Endothelial cell of umbilical vein (primary cell): ENCODE measurements at regions not wholly inside any gene's neighbourhood (a gene's known extent, or its start where the extent isn't known, plus 50 kb on each side); places are given as distances from the start of the nearest gene placed in this dataset.

Experiments used
- BruUV-seq: library from RNA; stranded (reverse); fragments of 400-500 nt; replicated peaks from 2 replicates; lab custom pipeline; 2021; lab: Mats Ljungman, UMichigan
- CTCF ChIA-PET: fragments of 300-600, 350-600 bp; sonication (Branson Sonifier 250); formaldehyde crosslinking; loops from one replicate; lab custom pipeline; 2021; ENCODE audit warnings: antibody characterized with exemption, inconsistent platforms; lab: Charles Lee
- POLR2A ChIA-PET: fragments of 300-600, 350-600 bp; sonication (Branson Sonifier 250); formaldehyde crosslinking; loops from one replicate; lab custom pipeline; 2021; ENCODE audit warnings: antibody characterized with exemption, inconsistent platforms; lab: Charles Lee
- DNase-seq: peaks from one replicate; pipeline ENCODE4 v3.0.0-alpha.2; 2011; ENCODE audit warnings: low read depth, low spot score
- FAIRE-seq: peaks from 2 replicates; lab custom pipeline; 2011; peaks lifted over from hg19 to GRCh38; lab: Jason Lieb, UNC
- H2AFZ ChIP-seq: 2 replicates; pipeline ENCODE4 v1.6.0; 2012; ENCODE audit warnings: low read depth, low read length, control low read depth, inconsistent platforms
- H3K27ac ChIP-seq: 2 replicates; pipeline ENCODE4 v1.5.1; 2011; ENCODE audit warnings: low read depth, mild to moderate bottlenecking, control low read depth, low read length, moderate library complexity; ENCODE audit not compliant: insufficient read depth
- H3K27me3 ChIP-seq, 2 experiments: 2 replicates each; pipeline versions ENCODE4 v1.6.0 to v1.6.1; 2011; ENCODE audit warnings: low read length in 2 of 2, mixed read lengths in 1 of 2; ENCODE audit not compliant: control insufficient read depth in 2 of 2, insufficient read depth in 2 of 2
- H3K36me3 ChIP-seq, 2 experiments: 2 replicates in 1 of 2; 3 replicates in 1 of 2; pipeline ENCODE4 v1.5.1; 2011; ENCODE audit warnings: low read length in 2 of 2, mild to moderate bottlenecking in 1 of 2, moderate library complexity in 1 of 2; ENCODE audit not compliant: control insufficient read depth in 2 of 2, insufficient read depth in 2 of 2; ENCODE audit errors: extremely low read depth in 1 of 2
- H3K4me1 ChIP-seq: 3 replicates; pipeline ENCODE4 v1.5.1; 2011; ENCODE audit warnings: mild to moderate bottlenecking, low read length; ENCODE audit not compliant: control insufficient read depth, insufficient read depth; ENCODE audit errors: extremely low read depth
- H3K4me2 ChIP-seq: 2 replicates; pipeline ENCODE4 v1.6.1; 2011; ENCODE audit warnings: low read length, control low read depth, mixed read lengths; ENCODE audit not compliant: insufficient read depth
- H3K4me3 ChIP-seq, 3 experiments: fragments of 200-600 bp in 1 of 3; sonication (generic), shearing (Covaris generic) in 1 of 3; replicated peaks in 1 of 3; 2 replicates each; pipeline ENCODE4 v1.5.1; 2011 to 2016; ENCODE audit warnings: control low read depth in 3 of 3, low read length in 3 of 3, mild to moderate bottlenecking in 2 of 3, inconsistent platforms in 1 of 3, low read depth in 1 of 3, moderate library complexity in 1 of 3; ENCODE audit not compliant: insufficient read depth in 1 of 3
- H3K79me2 ChIP-seq: 2 replicates; pipeline ENCODE4 v1.6.0; 2012; ENCODE audit warnings: low read length, inconsistent platforms; ENCODE audit not compliant: control insufficient read depth, insufficient read depth
- H3K9ac ChIP-seq: replicated peaks from 2 replicates; pipeline ENCODE3; 2011; ENCODE audit warnings: low read length, control low read depth; ENCODE audit not compliant: insufficient read depth; ENCODE audit errors: extremely low read depth
- H3K9me1 ChIP-seq: replicated peaks from 3 replicates; pipeline ENCODE4 v1.6.0; 2011; ENCODE audit warnings: mild to moderate bottlenecking, low read length; ENCODE audit not compliant: control insufficient read depth, insufficient read depth; ENCODE audit errors: extremely low read depth
- H3K9me3 ChIP-seq: replicated peaks from 2 replicates; pipeline ENCODE4 v1.5.1; 2012; ENCODE audit warnings: low read length, inconsistent platforms; ENCODE audit not compliant: control insufficient read depth, insufficient read depth
- H4K20me1 ChIP-seq: replicated peaks from 2 replicates; pipeline ENCODE3; 2011; ENCODE audit warnings: mild to moderate bottlenecking, low read length; ENCODE audit not compliant: control insufficient read depth, insufficient read depth; ENCODE audit errors: extremely low read depth
- EZH2 ChIP-seq: IDR thresholded peaks from 2 replicates; pipeline ENCODE4 v1.6.1; 2012; ENCODE audit warnings: borderline replicate concordance, low read depth, mild to moderate bottlenecking, moderate library complexity, low read length, inconsistent platforms; ENCODE audit not compliant: severe bottlenecking
- FOS ChIP-seq: IDR thresholded peaks from 2 replicates; pipeline ENCODE4 v1.6.1; 2011; ENCODE audit warnings: mild to moderate bottlenecking, low read length, moderate library complexity, borderline replicate concordance; ENCODE audit not compliant: insufficient read depth
- GATA2 ChIP-seq: IDR thresholded peaks from 2 replicates; pipeline ENCODE4 v1.7.0; 2011; ENCODE audit warnings: low read depth, mild to moderate bottlenecking, moderate library complexity, mixed read lengths, low read length; ENCODE audit not compliant: insufficient read length, insufficient read depth
- JUN ChIP-seq: IDR thresholded peaks from 2 replicates; pipeline ENCODE4 v1.6.1; 2011; ENCODE audit warnings: borderline replicate concordance, low read depth; ENCODE audit not compliant: insufficient read length, insufficient read depth
- MYC ChIP-seq: IDR thresholded peaks from one replicate; pipeline ENCODE4 v1.6.1; 2011; ENCODE audit warnings: mild to moderate bottlenecking, low read depth, low read length
- POLR2A ChIP-seq: IDR thresholded peaks from 2 replicates; pipeline ENCODE4 v1.6.1; 2012; ENCODE audit warnings: low read depth, mild to moderate bottlenecking, control low read depth, low read length
- POLR2AphosphoS5 ChIP-seq: IDR thresholded peaks from 2 replicates; pipeline ENCODE4 v1.6.1; 2012; ENCODE audit warnings: low read depth, mild to moderate bottlenecking, control low read depth, low read length, moderate library complexity; ENCODE audit not compliant: insufficient read depth
- dilution Hi-C: fragments of 300-500 bp; cut with MboI; formaldehyde crosslinking; loops from one replicate; pipeline ENCODE4 v1.15.0; 2019; ENCODE audit warnings: low sequenced_read_pairs; ENCODE audit not compliant: extremely low pct_ligation_motif_present
- intact Hi-C: fragments of 100-400 bp; cut with micrococcal nuclease; formaldehyde crosslinking; loops from one replicate; pipeline ENCODE4 v1.10.0; 2022
- TF ChIP-seq, protein P1 (sequence below): IDR thresholded peaks from 2 replicates; pipeline ENCODE4 v1.6.1; 2011; ENCODE audit not compliant: insufficient read depth, insufficient read length
- TF ChIP-seq, protein P2 (sequence below), 2 donors: IDR thresholded peaks; 1 replicate in 1 of 2; 2 replicates in 1 of 2; pipeline ENCODE4 v1.5.1; 2011; ENCODE audit warnings: low read length in 2 of 2, mild to moderate bottlenecking in 2 of 2, moderate library complexity in 2 of 2, control low read depth in 1 of 2, inconsistent platforms in 1 of 2, low read depth in 1 of 2; ENCODE audit not compliant: insufficient read depth in 1 of 2; ENCODE audit errors: extremely low read depth in 1 of 2

GRCh38 chr1:182121787-182122186 is 60.3 kb upstream of the ZNF648 start:
- TF ChIP-seq FOS (no peak), GATA2 (no peak), EZH2 (no peak), MYC (no peak), POLR2AphosphoS5 (no peak)
- TF ChIP-seq, protein P1, sequence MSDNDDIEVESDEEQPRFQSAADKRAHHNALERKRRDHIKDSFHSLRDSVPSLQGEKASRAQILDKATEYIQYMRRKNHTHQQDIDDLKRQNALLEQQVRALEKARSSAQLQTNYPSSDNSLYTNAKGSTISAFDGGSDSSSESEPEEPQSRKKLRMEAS: no peak
- Histone ChIP-seq H3K9me1 (no peaks in the 10 kb centered on the region), H3K27ac (no peak overlapping the region), H3K4me1 (no peaks in the 10 kb centered on the region), H2AFZ (no peak overlapping the region), H3K9ac (no peak overlapping the region), H3K79me2 (no peaks in the 10 kb centered on the region), H3K4me3 (no peak overlapping the region), H3K36me3 (no peaks in the 10 kb centered on the region), H4K20me1 (no peaks in the 10 kb centered on the region), H3K27me3 (no peaks in the 10 kb centered on the region), H3K4me2 (no peak overlapping the region), H3K9me3 (no peaks in the 10 kb centered on the region)
- POLR2A ChIA-PET: no interaction called here
- no TSS peak for BruUV-seq
- FAIRE-seq: no peak
- dilution Hi-C loops: no loop called here
- no peak for DNase-seq
- intact Hi-C loops: no loop called here
- CTCF ChIA-PET: no interaction called here

GRCh38 chr1:182120411-182121258 is 59.1 kb upstream of the ZNF648 start:
- no peaks in the 10 kb centered on the region for H3K9me1 ChIP-seq
- ChIA-PET CTCF (interaction anchor here (0.5 to 0.9 kb wide), 2 partner anchors 23 to 606 kb away, joined by 3 to 7 read pairs; no protein-coding TSS in a partner anchor), POLR2A (no interaction called here)
- DNase-seq (no peak), FAIRE-seq (no peak)
- H3K9me3 ChIP-seq: no peaks in the 10 kb centered on the region
- intact Hi-C loops: no loop called here
- H3K9ac ChIP-seq: no peak overlapping the region
- no peak overlapping the region for H2AFZ ChIP-seq
- H4K20me1 ChIP-seq: no peaks in the 10 kb centered on the region
- dilution Hi-C loops: no loop called here
- TF ChIP-seq, protein P1: no peak
- no peak for TF ChIP-seq MYC
- no peak for TF ChIP-seq JUN
- no peak for TF ChIP-seq POLR2A
- TF ChIP-seq, protein P2, sequence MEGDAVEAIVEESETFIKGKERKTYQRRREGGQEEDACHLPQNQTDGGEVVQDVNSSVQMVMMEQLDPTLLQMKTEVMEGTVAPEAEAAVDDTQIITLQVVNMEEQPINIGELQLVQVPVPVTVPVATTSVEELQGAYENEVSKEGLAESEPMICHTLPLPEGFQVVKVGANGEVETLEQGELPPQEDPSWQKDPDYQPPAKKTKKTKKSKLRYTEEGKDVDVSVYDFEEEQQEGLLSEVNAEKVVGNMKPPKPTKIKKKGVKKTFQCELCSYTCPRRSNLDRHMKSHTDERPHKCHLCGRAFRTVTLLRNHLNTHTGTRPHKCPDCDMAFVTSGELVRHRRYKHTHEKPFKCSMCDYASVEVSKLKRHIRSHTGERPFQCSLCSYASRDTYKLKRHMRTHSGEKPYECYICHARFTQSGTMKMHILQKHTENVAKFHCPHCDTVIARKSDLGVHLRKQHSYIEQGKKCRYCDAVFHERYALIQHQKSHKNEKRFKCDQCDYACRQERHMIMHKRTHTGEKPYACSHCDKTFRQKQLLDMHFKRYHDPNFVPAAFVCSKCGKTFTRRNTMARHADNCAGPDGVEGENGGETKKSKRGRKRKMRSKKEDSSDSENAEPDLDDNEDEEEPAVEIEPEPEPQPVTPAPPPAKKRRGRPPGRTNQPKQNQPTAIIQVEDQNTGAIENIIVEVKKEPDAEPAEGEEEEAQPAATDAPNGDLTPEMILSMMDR (IDR thresholded peaks at IDR 0.05; ENCODE audit: extremely low read depth in 1 of 2, insufficient read depth in 1 of 2, low read depth in 1 of 2, low read length in 2 of 2): no peak
- no peak for TF ChIP-seq EZH2
- TF ChIP-seq POLR2AphosphoS5: no peak
- TF ChIP-seq GATA2: no peak
- no peak for TF ChIP-seq FOS
- no peaks in the 10 kb centered on the region for H3K36me3 ChIP-seq
- no peaks in the 10 kb centered on the region for H3K79me2 ChIP-seq
- H3K27ac ChIP-seq: no peak overlapping the region
- no peak overlapping the region for H3K4me2 ChIP-seq
- no peaks in the 10 kb centered on the region for H3K27me3 ChIP-seq
- no TSS peak for BruUV-seq
- no peak overlapping the region for H3K4me3 ChIP-seq
- no peaks in the 10 kb centered on the region for H3K4me1 ChIP-seq
